ENCODE measurements at regions not wholly inside any gene's neighbourhood (a gene's known extent, or its start where the extent isn't known, plus 50 kb on each side); places are given as distances from the start of the nearest gene placed in this dataset.

GRCh38 chr21:19440792-19441655 lies 1037.4 kb upstream of the TMPRSS15 start:
- no peak for DNase-seq
- TF ChIP-seq CTCF (IDR thresholded peaks at IDR 0.05) (no peak), POLR2A (IDR thresholded peaks at IDR 0.05) (no peak)
- Histone ChIP-seq H3K27ac (no peak overlapping the region), H3K36me3 (no peaks in the 10 kb centered on the region), H3K27me3 (no peaks in the 10 kb centered on the region), H3K4me3 (no peak overlapping the region), H3K9me3 (no peaks in the 10 kb centered on the region), H3K4me1 (no peaks in the 10 kb centered on the region)
- no peak for ATAC-seq
- intact Hi-C loops (cut with DNase I) = no loop called here
- WGBS, 4 donors = 62 to 67% (median 65%) methylated on average over 10 of the region's 10 CpGs

GRCh38 chr21:19458295-19458694 lies 1054.7 kb upstream of the TMPRSS15 start:
- Histone ChIP-seq H3K9me3 (peaks cover 0 to 7% (median 0%) of the 10 kb centered on the region in 12 donors), H3K4me3 (no peak overlapping the region), H3K27me3 (no peaks in the 10 kb centered on the region), H3K27ac (no peak overlapping the region), H3K4me1 (no peaks in the 10 kb centered on the region), H3K36me3 (no peaks in the 10 kb centered on the region)
- no peak for TF ChIP-seq CTCF (IDR thresholded peaks at IDR 0.05)
- TF ChIP-seq POLR2A (IDR thresholded peaks at IDR 0.05) = no peak
- WGBS, 4 donors = 73 to 83% (median 79%) methylated on average over 1 of the region's 1 CpG
- intact Hi-C loops (cut with DNase I) = no loop called here
- DNase-seq (no peak), ATAC-seq (no peak)

GRCh38 chr21:19461481-19462205 lies 1058.1 kb upstream of the TMPRSS15 start:
- intact Hi-C loops (cut with DNase I) = no loop called here

More at GRCh38 chr21:19461481-19462205, 1058.1 kb upstream of the TMPRSS15 start:
- ATAC-seq (no peak), DNase-seq (no peak)
- Histone ChIP-seq H3K4me3 (no peak overlapping the region), H3K27ac (no peak overlapping the region), H3K27me3 (no peaks in the 10 kb centered on the region), H3K36me3 (no peaks in the 10 kb centered on the region), H3K4me1 (no peaks in the 10 kb centered on the region), H3K9me3 (peaks cover 0 to 17% (median 0%) of the 10 kb centered on the region in 12 donors)
- WGBS, 4 donors = 77 to 82% (median 79%) methylated on average over 8 of the region's 8 CpGs
- no peak for TF ChIP-seq CTCF (IDR thresholded peaks at IDR 0.05)
- TF ChIP-seq POLR2A (IDR thresholded peaks at IDR 0.05) = no peak

Data from heart left ventricle (tissue), 16 donors.